IPS DF 4.7 (cell line): ENCODE measurements at regions not wholly inside any gene's neighbourhood (a gene's known extent, or its start where the extent isn't known, plus 50 kb on each side); places are given as distances from the start of the nearest gene placed in this dataset.
"Not testable (repeated sequence)": the region's sequence is repeated elsewhere in the genome, so short reads cannot be mapped to it uniquely, and the experiment has no call there.

Experiments
- DNase-seq: peaks from one replicate; pipeline ENCODE4 v3.0.0-alpha.2; 2013; ENCODE audit warnings: low spot score; ENCODE audit errors: extremely low read depth

GRCh38 chr9:1536522-1537170, 478.5 kb upstream of the SMARCA2 start:
- DNase-seq = no peak

- DNase-seq = no peak
These were observed 476.8 kb upstream of the SMARCA2 start for GRCh38 chr9:1538301-1538700.

- no peak for DNase-seq
These were observed 475.9 kb upstream of the SMARCA2 start for GRCh38 chr9:1539216-1539615.

- no peak for DNase-seq
These were observed 464.5 kb upstream of the SMARCA2 start for GRCh38 chr9:1550636-1551035.

GRCh38 chr9:1554081-1555035, 460.8 kb upstream of the SMARCA2 start:
- DNase-seq = no peak

GRCh38 chr9:1558666-1559065, 456.5 kb upstream of the SMARCA2 start:
- DNase-seq = not testable (repeated sequence)

GRCh38 chr9:1575939-1576338, 439.2 kb upstream of the SMARCA2 start:
- no peak for DNase-seq

- DNase-seq = no peak
These were observed 434.9 kb upstream of the SMARCA2 start for GRCh38 chr9:1580215-1580614.

GRCh38 chr9:1581926-1582325, 433.2 kb upstream of the SMARCA2 start:
- no peak for DNase-seq

- no peak for DNase-seq
These were observed 423.8 kb upstream of the SMARCA2 start for GRCh38 chr9:1591310-1591709.

GRCh38 chr9:1598270-1598669, 416.9 kb upstream of the SMARCA2 start:
- DNase-seq = no peak

GRCh38 chr9:1599961-1600360, 415.2 kb upstream of the SMARCA2 start:
- DNase-seq = no peak

- peak; percentile 22 for DNase-seq
These were observed 410.1 kb upstream of the SMARCA2 start for GRCh38 chr9:1604942-1605560.

- no peak for DNase-seq
These were observed 408.9 kb upstream of the SMARCA2 start for GRCh38 chr9:1606253-1606652.

- DNase-seq = no peak
These were observed 402.3 kb upstream of the SMARCA2 start for GRCh38 chr9:1612886-1613285.

GRCh38 chr9:1617419-1617818, 397.7 kb upstream of the SMARCA2 start:
- no peak for DNase-seq

GRCh38 chr9:1619915-1620710, 395.0 kb upstream of the SMARCA2 start:
- DNase-seq = peak; percentile 7

GRCh38 chr9:1637401-1637800, 377.7 kb upstream of the SMARCA2 start:
- DNase-seq = no peak

- no peak for DNase-seq
These were observed 376.0 kb upstream of the SMARCA2 start for GRCh38 chr9:1639166-1639565.

- no peak for DNase-seq
These were observed 367.4 kb upstream of the SMARCA2 start for GRCh38 chr9:1647776-1648175.

- DNase-seq = no peak
These were observed 361.9 kb upstream of the SMARCA2 start for GRCh38 chr9:1653282-1653681.
